GM19239 (cell line): ENCODE measurements at regions not wholly inside any gene's neighbourhood (a gene's known extent, or its start where the extent isn't known, plus 50 kb on each side); places are given as distances from the start of the nearest gene placed in this dataset.

Experiments
- DNase-seq: peaks from one replicate; pipeline ENCODE4 v3.0.0; 2011; ENCODE audit warnings: low spot score; ENCODE audit not compliant: insufficient read length
- FAIRE-seq: peaks from 2 replicates; lab custom pipeline; 2011; peaks lifted over from hg19 to GRCh38; lab: Jason Lieb, UNC

DNA sequence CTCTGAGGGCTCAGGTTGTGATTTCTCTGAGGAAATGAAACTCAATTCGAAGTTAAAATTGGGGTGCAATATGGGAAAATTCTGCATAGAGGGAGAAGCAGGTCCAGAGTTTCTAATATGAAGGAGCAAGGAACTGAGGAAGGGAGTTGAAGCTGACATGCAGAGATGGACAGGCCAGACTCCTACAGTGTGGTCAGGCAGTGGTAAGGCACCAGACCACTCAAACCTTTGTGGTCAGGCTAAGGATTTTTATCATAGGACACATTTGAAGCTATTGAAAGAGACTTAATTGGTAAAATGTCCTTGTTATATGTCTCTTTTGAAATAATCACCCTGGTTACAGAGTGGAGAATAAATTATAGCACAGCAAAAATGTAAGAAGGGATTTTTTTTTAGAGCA lies 1074.8 kb upstream of the CDH2 start:
- FAIRE-seq: no peak

GRCh38 chr18:29250843-29251242 lies 1073.9 kb upstream of the CDH2 start:
- no peak for DNase-seq
- no peak for FAIRE-seq

More for the DNA sequence above, 1074.8 kb upstream of the CDH2 start:
- DNase-seq: no peak

DNA sequence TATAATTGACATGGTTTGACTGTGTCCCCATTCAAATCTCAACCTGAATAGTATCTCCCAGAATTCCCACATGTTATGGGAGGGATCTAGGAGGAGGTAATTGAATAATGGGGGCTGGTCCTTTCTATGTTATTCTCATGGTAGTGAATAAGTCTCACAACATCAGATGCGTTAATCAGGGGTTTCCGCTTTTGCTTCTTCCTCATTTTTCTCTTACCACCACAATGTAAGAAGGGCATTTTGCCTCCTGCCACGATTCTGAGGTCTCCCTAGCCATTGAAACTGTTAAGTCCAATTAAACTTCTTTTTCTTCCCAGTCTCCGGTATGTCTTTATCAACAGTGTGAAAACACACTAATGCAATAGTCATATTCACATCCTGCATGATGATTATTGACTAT lies 1073.3 kb upstream of the CDH2 start:
- no peak for FAIRE-seq
- no peak for DNase-seq

GRCh38 chr18:29248805-29249204 lies 1071.9 kb upstream of the CDH2 start:
- DNase-seq: no peak
- FAIRE-seq: no peak

- DNase-seq (no peak), FAIRE-seq (no peak)
Observed at GRCh38 chr18:29241199-29241598, 1064.3 kb upstream of the CDH2 start.

DNA sequence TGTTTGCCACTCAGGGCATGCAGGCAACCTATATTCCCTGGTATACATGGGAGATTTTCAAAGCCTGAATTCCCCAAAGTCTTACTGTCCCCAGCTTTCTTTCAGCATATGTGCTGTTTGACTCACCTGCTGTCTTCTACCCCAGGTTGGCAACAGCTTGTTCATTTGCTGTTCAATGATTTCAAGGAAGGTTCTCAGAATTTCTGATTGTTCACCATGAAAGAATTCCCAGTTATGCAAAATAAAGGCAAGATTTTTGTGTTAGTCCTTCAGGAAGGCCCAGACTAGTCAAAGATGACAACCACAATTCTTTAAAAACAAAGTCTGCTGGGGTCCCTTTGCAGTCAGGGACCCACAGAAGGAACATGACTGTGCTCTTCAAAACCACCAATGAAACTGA lies 1057.8 kb upstream of the CDH2 start:
- no peak for FAIRE-seq

GRCh38 chr18:29226213-29226612 lies 1049.3 kb upstream of the CDH2 start:
- FAIRE-seq (no peak), DNase-seq (no peak)

More for the DNA sequence above, 1057.8 kb upstream of the CDH2 start:
- no peak for DNase-seq

DNA sequence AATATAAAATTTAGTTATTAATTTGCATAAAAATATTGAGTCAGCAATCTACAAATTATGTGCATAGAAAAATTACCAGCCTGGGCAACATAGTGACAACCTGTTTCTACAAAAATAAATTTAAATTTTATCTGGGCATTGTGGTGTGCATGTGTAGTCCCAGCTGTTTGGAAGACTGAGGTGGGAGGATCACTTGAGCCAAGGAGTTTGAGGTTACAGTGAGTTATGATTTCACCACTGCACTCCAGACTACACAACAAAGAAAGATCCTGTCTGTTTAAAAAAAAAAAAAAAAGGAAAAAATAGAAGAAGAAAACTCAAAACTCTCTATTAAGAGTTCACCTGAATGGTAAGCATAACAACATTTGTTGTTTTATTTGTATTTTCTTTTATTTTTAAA lies 1048.4 kb upstream of the CDH2 start:
- FAIRE-seq (no peak), DNase-seq (no peak)

DNA sequence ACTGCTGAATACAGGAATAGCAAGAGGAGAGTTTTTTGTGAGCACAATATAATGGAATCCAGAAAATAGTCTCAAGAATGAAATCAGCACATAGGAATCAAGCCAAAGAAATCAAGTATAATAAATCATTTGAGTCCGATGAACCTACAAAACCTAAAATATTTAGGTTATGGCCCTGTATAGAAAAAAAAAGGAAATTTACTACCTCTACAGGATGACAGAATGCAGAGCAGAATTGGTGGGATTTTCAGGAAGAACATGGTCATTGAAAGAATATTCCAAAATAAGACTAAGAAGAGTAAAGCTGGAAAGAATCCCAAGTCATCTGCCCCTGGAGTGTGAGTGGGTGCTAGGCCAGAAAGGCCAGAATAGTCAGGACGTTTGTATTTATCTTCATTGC lies 1041.2 kb upstream of the CDH2 start:
- FAIRE-seq (no peak), DNase-seq (no peak)

- FAIRE-seq (no peak), DNase-seq (no peak)
Observed at GRCh38 chr18:29217124-29217915, 1040.4 kb upstream of the CDH2 start.

DNA sequence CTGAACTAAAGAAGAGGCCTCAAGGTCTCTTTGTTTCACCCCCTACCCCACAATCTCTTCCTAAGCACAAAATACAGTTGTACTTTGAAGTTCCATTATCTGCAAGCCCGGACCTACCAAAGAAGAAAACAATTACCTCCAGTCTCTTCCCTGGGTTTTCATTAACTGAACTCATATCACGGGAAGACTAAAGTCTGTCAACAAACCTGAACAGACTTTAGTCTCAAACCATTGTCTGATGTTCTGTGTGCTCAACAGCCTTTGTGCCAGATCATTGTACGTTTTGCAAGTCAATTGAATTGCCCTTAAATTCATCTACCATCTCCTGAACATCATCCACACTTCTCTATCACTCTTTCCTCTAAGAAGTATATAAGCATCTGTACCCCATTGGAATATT lies 1021.9 kb upstream of the CDH2 start:
- FAIRE-seq (no peak), DNase-seq (no peak)

DNA sequence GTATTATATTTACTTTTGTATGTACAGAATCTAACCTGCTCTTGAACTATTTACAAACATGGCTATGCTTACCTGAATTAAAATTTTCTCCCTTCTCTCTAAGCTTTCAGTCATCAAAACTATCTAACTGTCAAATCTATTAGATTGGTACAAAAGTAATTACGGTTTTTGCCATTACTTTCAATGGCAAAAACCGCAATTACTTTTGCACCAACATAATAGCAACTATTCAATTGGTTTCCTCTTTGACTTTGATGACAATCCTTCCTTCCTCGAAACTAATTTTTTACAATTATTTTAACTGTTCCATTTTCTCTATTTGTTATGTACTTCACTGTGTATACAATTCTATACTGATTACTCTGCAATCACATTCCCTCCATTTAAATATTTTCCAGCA lies 1019.4 kb upstream of the CDH2 start:
- DNase-seq (no peak), FAIRE-seq (no peak)

- FAIRE-seq (no peak), DNase-seq (no peak)
Observed at GRCh38 chr18:29191263-29191662, 1014.3 kb upstream of the CDH2 start.

DNA sequence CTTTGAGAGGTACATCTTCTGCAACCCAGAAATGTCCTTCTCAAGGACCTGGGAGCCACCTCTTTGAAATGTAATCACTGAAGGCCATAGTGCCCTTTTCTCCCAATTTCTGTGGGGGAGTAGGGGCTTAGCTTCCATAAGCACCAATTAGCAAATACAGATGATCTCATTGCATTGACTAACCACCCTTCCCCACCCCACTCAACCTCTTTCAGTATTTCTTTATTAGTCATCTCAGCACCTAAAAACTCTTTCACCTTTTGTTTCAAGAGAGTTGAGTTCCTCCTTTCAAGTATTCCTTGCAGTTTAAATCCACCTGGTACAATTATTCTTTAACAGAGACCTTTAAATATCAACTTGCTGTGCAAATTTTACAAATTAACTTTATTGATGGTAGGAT lies 1011.8 kb upstream of the CDH2 start:
- FAIRE-seq: no peak

GRCh38 chr18:29185801-29186200 lies 1008.9 kb upstream of the CDH2 start:
- DNase-seq: no peak

More for the DNA sequence above, 1011.8 kb upstream of the CDH2 start:
- no peak for DNase-seq

GRCh38 chr18:29184654-29185053 lies 1007.7 kb upstream of the CDH2 start:
- DNase-seq (no peak), FAIRE-seq (no peak)

More at GRCh38 chr18:29185801-29186200, 1008.9 kb upstream of the CDH2 start:
- FAIRE-seq: no peak

DNA sequence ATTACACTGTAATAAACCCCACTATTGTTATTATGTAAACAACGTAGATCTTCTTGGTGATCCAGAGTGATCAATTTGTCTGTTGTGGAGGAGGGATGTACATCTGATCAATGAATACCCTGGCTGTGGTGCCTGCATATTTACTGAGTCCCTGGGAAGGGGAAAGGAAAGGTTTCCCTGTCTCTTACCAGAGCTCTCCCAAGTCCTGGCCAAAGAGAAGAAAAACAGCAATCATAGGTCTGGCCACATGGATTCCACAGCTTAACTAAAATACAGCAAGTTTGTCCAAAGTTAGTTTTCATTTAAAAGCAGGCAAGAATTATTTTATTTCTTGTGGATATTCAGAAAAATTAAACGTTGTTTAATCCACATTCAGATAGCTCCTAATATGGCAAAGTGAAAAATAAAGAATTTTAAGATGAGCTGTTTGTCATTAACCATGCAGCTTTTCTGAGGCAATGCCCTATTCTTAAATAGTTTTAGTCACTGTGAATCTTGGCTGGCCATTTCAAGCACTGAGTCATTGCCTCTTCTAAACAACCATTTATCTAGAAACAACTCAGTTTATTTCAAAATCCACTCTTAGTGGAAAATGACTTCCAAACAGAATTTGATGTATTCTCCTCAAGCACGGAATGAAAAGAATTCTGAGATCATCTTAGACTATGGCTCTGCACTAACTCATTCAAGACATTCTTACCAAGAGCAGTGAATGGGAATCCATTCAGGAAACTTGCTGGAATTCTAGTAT lies 1004.4 kb upstream of the CDH2 start:
- FAIRE-seq (no peak), DNase-seq (no peak)

GRCh38 chr18:29176681-29177080 lies 999.8 kb upstream of the CDH2 start:
- FAIRE-seq: no peak

GRCh38 chr18:29174891-29175290 lies 998.0 kb upstream of the CDH2 start:
- no peak for FAIRE-seq

More at GRCh38 chr18:29176681-29177080, 999.8 kb upstream of the CDH2 start:
- DNase-seq: no peak

DNA sequence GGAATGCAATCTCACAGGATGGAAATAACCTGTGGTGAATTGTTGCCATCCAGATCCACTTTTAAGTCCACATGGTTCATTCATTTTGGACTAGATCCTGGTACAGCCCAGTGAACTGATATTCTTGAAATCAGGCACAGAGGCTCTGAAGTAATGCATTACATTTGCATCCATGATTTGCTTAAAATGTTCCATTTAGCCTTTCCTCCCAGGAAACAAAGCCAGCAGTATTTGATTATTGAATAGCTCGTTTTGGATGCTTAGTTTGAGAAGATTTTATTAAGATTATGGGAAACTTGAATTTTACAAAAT lies 995.8 kb upstream of the CDH2 start:
- FAIRE-seq (no peak), DNase-seq (no peak)

More at GRCh38 chr18:29174891-29175290, 998.0 kb upstream of the CDH2 start:
- no peak for DNase-seq

- FAIRE-seq (no peak), DNase-seq (no peak)
Observed at GRCh38 chr18:29171892-29172755, 995.2 kb upstream of the CDH2 start.
